MCF 10A (cell line): ENCODE measurements at regions not wholly inside any gene's neighbourhood (a gene's known extent, or its start where the extent isn't known, plus 50 kb on each side); places are given as distances from the start of the nearest gene placed in this dataset.

Source experiments
- BruUV-seq: library from RNA; stranded (reverse); fragments of 400-500 nt; replicated peaks from 2 replicates; lab custom pipeline; 2021; lab: Mats Ljungman, UMichigan
- CTCF ChIA-PET: fragments of 300-600 bp; sonication (Branson Sonifier 250); formaldehyde crosslinking; extraction: SDS; loops from one replicate; lab custom pipeline; 2021; ENCODE audit warnings: antibody characterized with exemption, inconsistent platforms; lab: Yijun Ruan, JAX
- POLR2A ChIA-PET: fragments of 300-600, 350-650 bp; sonication (Branson Sonifier 250); formaldehyde crosslinking; extraction: SDS; loops from one replicate; lab custom pipeline; 2020; ENCODE audit warnings: antibody characterized with exemption, inconsistent platforms; lab: Yijun Ruan, JAX
- DNase-seq: peaks from one replicate; pipeline ENCODE4 v3.0.0-alpha.2; 2018; ENCODE audit not compliant: unreplicated experiment
- H3K27ac Mint-ChIP-seq: one replicate; pipeline ENCODE4 v1.8.0; 2022; ENCODE audit warnings: mild to moderate bottlenecking, low read depth, mixed read lengths; ENCODE audit not compliant: unreplicated experiment
- H3K27me3 Mint-ChIP-seq: one replicate; pipeline ENCODE4 v1.8.0; 2022; ENCODE audit warnings: mixed read lengths; ENCODE audit not compliant: insufficient read depth, unreplicated experiment
- H3K36me3 Mint-ChIP-seq: one replicate; pipeline ENCODE4 v1.8.0; 2022; ENCODE audit warnings: mild to moderate bottlenecking, moderate library complexity, mixed read lengths; ENCODE audit not compliant: insufficient read depth, unreplicated experiment
- H3K4me1 Mint-ChIP-seq: one replicate; pipeline ENCODE4 v1.8.0; 2022; ENCODE audit warnings: mixed read lengths; ENCODE audit not compliant: insufficient read depth, unreplicated experiment
- H3K4me3 Mint-ChIP-seq: one replicate; pipeline ENCODE4 v1.8.0; 2022; ENCODE audit warnings: mild to moderate bottlenecking, moderate library complexity, mixed read lengths; ENCODE audit not compliant: unreplicated experiment
- H3K9me3 Mint-ChIP-seq: one replicate; pipeline ENCODE4 v1.8.0; 2022; ENCODE audit warnings: mixed read lengths; ENCODE audit not compliant: unreplicated experiment
- intact Hi-C: fragments of 100-400 bp; cut with micrococcal nuclease; formaldehyde crosslinking; loops from 2 replicates; pipeline ENCODE4 v1.14.1; 2022
- TF ChIP-seq, protein P1 (sequence below): fragments of 200-600 bp; IDR thresholded peaks from one replicate; pipeline ENCODE4 v1.8.0; 2022; ENCODE audit warnings: antibody characterized with exemption, mild to moderate bottlenecking; ENCODE audit not compliant: unreplicated experiment

DNA sequence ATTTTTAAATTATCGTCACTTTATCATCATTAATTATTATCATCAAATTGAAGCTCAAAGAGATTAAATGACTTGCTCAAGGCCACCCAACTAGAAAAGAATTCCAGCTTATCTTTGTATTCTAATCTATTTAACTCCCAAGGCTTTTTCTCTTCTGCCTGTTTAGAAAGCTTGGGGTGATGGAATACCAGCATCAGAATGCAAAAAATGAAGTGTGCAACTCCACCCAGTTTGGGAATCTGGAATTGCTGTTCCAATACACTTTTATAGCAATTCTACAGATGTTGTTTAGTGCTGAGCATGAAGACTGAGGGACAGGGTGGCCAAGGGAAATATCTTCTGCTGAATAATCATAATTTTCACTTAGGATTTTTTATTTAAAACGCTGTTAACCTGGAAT lies 97.2 kb upstream of the FIBIN start:
- TF ChIP-seq, protein P1, sequence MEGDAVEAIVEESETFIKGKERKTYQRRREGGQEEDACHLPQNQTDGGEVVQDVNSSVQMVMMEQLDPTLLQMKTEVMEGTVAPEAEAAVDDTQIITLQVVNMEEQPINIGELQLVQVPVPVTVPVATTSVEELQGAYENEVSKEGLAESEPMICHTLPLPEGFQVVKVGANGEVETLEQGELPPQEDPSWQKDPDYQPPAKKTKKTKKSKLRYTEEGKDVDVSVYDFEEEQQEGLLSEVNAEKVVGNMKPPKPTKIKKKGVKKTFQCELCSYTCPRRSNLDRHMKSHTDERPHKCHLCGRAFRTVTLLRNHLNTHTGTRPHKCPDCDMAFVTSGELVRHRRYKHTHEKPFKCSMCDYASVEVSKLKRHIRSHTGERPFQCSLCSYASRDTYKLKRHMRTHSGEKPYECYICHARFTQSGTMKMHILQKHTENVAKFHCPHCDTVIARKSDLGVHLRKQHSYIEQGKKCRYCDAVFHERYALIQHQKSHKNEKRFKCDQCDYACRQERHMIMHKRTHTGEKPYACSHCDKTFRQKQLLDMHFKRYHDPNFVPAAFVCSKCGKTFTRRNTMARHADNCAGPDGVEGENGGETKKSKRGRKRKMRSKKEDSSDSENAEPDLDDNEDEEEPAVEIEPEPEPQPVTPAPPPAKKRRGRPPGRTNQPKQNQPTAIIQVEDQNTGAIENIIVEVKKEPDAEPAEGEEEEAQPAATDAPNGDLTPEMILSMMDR = no peak
- Mint-ChIP-seq H3K9me3 (no peaks in the 10 kb centered on the region), H3K27me3 (no peaks in the 10 kb centered on the region), H3K27ac (no peak overlapping the region), H3K36me3 (no peaks in the 10 kb centered on the region), H3K4me3 (no peak overlapping the region), H3K4me1 (peaks cover 6% of the 10 kb centered on the region)
- intact Hi-C loops = no loop called here
- CTCF ChIA-PET = interaction anchor here (0.6 kb wide), 1 partner anchor 232 kb away, joined by 3 read pairs; no protein-coding TSS in a partner anchor
- POLR2A ChIA-PET = interaction anchor here (1.5 kb wide), 1 partner anchor 16 kb away, joined by 3 read pairs; no protein-coding TSS in a partner anchor
- no peak for DNase-seq
- no TSS peak for BruUV-seq

DNA sequence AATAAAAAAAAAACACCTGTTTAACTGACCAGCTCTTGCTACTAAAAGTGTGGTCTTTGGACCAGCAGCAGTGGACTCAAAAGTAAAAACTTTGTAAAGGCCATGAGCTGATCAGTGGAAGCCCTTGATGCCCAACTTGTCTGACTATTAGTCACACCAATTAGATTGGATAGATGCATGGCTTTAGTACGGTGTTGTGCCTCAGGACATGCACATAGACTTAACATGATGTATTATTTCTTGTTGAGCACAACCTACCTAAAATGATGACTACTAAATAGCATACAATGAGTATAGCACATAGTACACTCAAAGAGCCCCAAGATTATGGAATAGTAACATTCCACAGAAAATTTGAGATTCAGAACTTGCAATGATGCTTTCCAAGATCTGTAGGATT lies 95.1 kb upstream of the FIBIN start:
- TF ChIP-seq, protein P1 = no peak
- no peak for DNase-seq
- intact Hi-C loops = no loop called here
- ChIA-PET POLR2A (interaction anchor here (1.5 kb wide), 1 partner anchor 10 kb away, joined by 3 read pairs; no protein-coding TSS in a partner anchor), CTCF (no interaction called here)
- Mint-ChIP-seq H3K27me3 (no peaks in the 10 kb centered on the region), H3K9me3 (no peaks in the 10 kb centered on the region), H3K4me3 (no peak overlapping the region), H3K27ac (no peak overlapping the region), H3K4me1 (peaks cover 6% of the 10 kb centered on the region), H3K36me3 (no peaks in the 10 kb centered on the region)
- no TSS peak for BruUV-seq

DNA sequence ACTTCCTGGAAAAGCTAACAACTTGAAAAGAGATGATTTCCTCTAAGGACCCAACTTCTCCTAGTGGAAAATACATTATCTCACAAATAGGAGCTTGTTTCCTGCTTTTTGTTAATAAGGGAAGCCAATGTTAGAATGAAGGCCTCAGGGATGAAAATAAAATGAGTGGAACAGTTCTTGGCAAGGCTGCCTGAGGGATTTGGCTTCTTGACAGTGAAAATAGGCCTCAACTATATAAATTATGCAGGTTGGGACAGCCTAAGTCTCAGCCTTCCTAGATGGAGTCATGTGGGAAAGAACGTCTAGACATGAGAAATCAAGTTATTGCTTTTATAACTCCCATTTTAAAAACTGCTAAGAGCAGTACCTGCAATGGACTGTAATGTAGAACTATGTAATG lies 92.8 kb upstream of the FIBIN start:
- TF ChIP-seq, protein P1 = no peak
- no peak overlapping the region for H3K4me3 Mint-ChIP-seq
- H3K27me3 Mint-ChIP-seq = no peaks in the 10 kb centered on the region
- ChIA-PET POLR2A (interaction anchor here (1.0 to 1.3 kb wide), 2 partner anchors 46 to 139 kb away, joined by 3 to 4 read pairs; partner anchors contain the start of gene BBOX1), CTCF (interaction anchor here (0.5 to 1.3 kb wide), 2 partner anchors 93 to 286 kb away, joined by 3 to 5 read pairs; no protein-coding TSS in a partner anchor)
- peak overlapping the region; percentile 37 for H3K27ac Mint-ChIP-seq
- H3K4me1 Mint-ChIP-seq = peaks cover 13% of the 10 kb centered on the region
- no peaks in the 10 kb centered on the region for H3K36me3 Mint-ChIP-seq
- H3K9me3 Mint-ChIP-seq = no peaks in the 10 kb centered on the region
- intact Hi-C loops = no loop called here
- no peak for DNase-seq
- no TSS peak for BruUV-seq

DNA sequence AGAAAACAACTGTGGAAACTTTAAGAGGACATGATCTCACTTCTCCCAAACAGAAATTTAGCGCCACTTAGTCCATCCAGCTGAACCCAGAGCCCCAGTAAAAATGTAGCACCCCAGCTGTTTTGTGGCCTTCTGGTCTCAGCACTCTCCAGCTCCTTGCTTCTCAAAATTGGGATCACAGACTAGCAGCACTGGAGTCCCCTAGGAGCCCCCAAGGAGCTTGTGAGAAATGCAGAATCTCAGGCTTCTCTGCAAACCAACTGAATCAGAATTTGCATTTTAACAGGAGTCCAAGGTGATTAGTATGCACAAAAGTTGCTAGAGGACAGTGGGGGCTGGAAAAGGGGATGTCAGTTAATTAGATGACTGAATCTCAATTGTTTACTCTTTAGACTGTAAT lies 89.8 kb upstream of the FIBIN start:
- Mint-ChIP-seq H3K4me3 (no peak overlapping the region), H3K9me3 (no peaks in the 10 kb centered on the region), H3K36me3 (no peaks in the 10 kb centered on the region), H3K27ac (no peak overlapping the region), H3K4me1 (peaks cover 13% of the 10 kb centered on the region), H3K27me3 (no peaks in the 10 kb centered on the region)
- intact Hi-C loops = no loop called here
- TF ChIP-seq, protein P1 = no peak
- CTCF ChIA-PET = interaction anchor here (0.6 to 1.0 kb wide), 4 partner anchors 25 to 142 kb away, joined by 3 read pairs; no protein-coding TSS in a partner anchor
- POLR2A ChIA-PET = interaction anchor here (0.9 kb wide), 1 partner anchor 659 kb away, joined by 4 read pairs; no protein-coding TSS in a partner anchor
- no peak for DNase-seq
- BruUV-seq = no TSS peak
